Fibroblast of lung (primary cell): ENCODE measurements at regions not wholly inside any gene's neighbourhood (a gene's known extent, or its start where the extent isn't known, plus 50 kb on each side); places are given as distances from the start of the nearest gene placed in this dataset.

Experiments used
- EZH2 ChIP-seq: IDR thresholded peaks from 2 replicates; pipeline ENCODE4 v1.5.1; 2012; ENCODE audit warnings: low read length, control low read depth, mild to moderate bottlenecking; ENCODE audit errors: missing control alignments
- TF ChIP-seq, protein P1 (sequence below), 2 donors: IDR thresholded peaks in 1 of 2; conservative IDR thresholded peaks in 1 of 2; 1 replicate in 1 of 2; 2 replicates in 1 of 2; pipeline ENCODE4 v1.5.1; 2011 to 2012; ENCODE audit warnings: low read length in 2 of 2, control low read depth in 1 of 2, inconsistent platforms in 1 of 2, low read depth in 1 of 2, mild to moderate bottlenecking in 1 of 2

- no peak for TF ChIP-seq EZH2
- TF ChIP-seq, protein P1, sequence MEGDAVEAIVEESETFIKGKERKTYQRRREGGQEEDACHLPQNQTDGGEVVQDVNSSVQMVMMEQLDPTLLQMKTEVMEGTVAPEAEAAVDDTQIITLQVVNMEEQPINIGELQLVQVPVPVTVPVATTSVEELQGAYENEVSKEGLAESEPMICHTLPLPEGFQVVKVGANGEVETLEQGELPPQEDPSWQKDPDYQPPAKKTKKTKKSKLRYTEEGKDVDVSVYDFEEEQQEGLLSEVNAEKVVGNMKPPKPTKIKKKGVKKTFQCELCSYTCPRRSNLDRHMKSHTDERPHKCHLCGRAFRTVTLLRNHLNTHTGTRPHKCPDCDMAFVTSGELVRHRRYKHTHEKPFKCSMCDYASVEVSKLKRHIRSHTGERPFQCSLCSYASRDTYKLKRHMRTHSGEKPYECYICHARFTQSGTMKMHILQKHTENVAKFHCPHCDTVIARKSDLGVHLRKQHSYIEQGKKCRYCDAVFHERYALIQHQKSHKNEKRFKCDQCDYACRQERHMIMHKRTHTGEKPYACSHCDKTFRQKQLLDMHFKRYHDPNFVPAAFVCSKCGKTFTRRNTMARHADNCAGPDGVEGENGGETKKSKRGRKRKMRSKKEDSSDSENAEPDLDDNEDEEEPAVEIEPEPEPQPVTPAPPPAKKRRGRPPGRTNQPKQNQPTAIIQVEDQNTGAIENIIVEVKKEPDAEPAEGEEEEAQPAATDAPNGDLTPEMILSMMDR (conservative IDR thresholded peaks at IDR 0.05 in 1 of 2, IDR thresholded peaks at IDR 0.05 in 1 of 2; ENCODE audit: low read depth in 1 of 2, low read length in 2 of 2), result no peak
Observed at GRCh38 chr6:166073082-166073481, 94.6 kb downstream of the TBXT start.
